HAP-1 (cell line): ENCODE measurements at regions not wholly inside any gene's neighbourhood (a gene's known extent, or its start where the extent isn't known, plus 50 kb on each side); places are given as distances from the start of the nearest gene placed in this dataset.

ENCODE experiments used
- DNase-seq, 2 experiments: peaks; one replicate each; pipeline ENCODE4 v3.0.0-alpha.2; 2016 to 2020; ENCODE audit warnings: low spot score in 2 of 2
- H3K27me3 ChIP-seq: fragments of 250-450 bp; sonication (Bioruptor Pico); 2 replicates; pipeline ENCODE4 v1.5.1; 2020; ENCODE audit warnings: low read depth, mild to moderate bottlenecking, moderate library complexity
- H3K36me3 ChIP-seq: fragments of 250-450 bp; sonication (Bioruptor Pico); replicated peaks from 2 replicates; pipeline ENCODE4 v1.5.1; 2020; ENCODE audit warnings: mild to moderate bottlenecking
- H3K4me1 ChIP-seq: fragments of 250-450 bp; sonication (Bioruptor Pico); 2 replicates; pipeline ENCODE4 v1.5.1; 2020; ENCODE audit warnings: mild to moderate bottlenecking
- H3K4me3 ChIP-seq: fragments of 250-450 bp; sonication (Bioruptor Pico); 2 replicates; pipeline ENCODE4 v1.5.1; 2020; ENCODE audit warnings: mild to moderate bottlenecking, moderate library complexity
- H3K9me3 ChIP-seq: fragments of 250-450 bp; sonication (Bioruptor Pico); 2 replicates; pipeline ENCODE4 v1.5.1; 2020; ENCODE audit warnings: mild to moderate bottlenecking, moderate library complexity
- in situ Hi-C: fragments of 300-500 bp; cut with MboI; formaldehyde crosslinking; loops from 3 replicates; pipeline ENCODE4 v1.14.3; 2020; ENCODE audit warnings: low sequenced_read_pairs, inconsistent platforms, mixed read lengths

GRCh38 chr15:46677491-46677890, 1039.8 kb upstream of the SEMA6D start:
- no peaks in the 10 kb centered on the region for H3K9me3 ChIP-seq
- no peaks in the 10 kb centered on the region for H3K4me1 ChIP-seq
- no peaks in the 10 kb centered on the region for H3K27me3 ChIP-seq
- in situ Hi-C loops: no loop called here
- no peak for DNase-seq
- no peak overlapping the region for H3K4me3 ChIP-seq
- no peaks in the 10 kb centered on the region for H3K36me3 ChIP-seq

DNA sequence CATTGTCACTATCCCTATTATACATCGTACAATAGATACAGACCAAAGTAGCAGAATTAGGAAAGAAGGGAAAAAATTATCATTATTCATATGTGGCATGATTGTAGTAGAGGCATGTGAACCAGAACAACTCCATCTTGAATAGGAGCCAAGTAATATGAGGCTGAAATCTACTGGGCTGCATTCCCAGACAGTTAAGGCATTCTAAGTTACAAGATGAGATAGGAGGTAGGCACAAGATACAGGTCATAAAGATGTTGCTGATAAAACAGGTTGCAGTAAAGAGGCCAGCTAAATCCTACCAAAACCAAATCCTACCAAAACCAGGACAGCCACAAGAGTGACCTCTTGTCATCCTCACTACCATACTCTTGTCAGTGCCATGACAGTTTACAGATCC, 1035.4 kb upstream of the SEMA6D start:
- in situ Hi-C loops: no loop called here
- Histone ChIP-seq H3K4me1 (no peaks in the 10 kb centered on the region), H3K4me3 (no peak overlapping the region), H3K27me3 (no peaks in the 10 kb centered on the region), H3K9me3 (no peaks in the 10 kb centered on the region), H3K36me3 (no peaks in the 10 kb centered on the region)
- no peak for DNase-seq

- DNase-seq: no peak
- no peak overlapping the region for H3K4me3 ChIP-seq
- H3K36me3 ChIP-seq: no peaks in the 10 kb centered on the region
- in situ Hi-C loops: no loop called here
- H3K9me3 ChIP-seq: no peaks in the 10 kb centered on the region
- no peaks in the 10 kb centered on the region for H3K4me1 ChIP-seq
- no peaks in the 10 kb centered on the region for H3K27me3 ChIP-seq
Observed at GRCh38 chr15:46682969-46683791, 1034.1 kb upstream of the SEMA6D start.

DNA sequence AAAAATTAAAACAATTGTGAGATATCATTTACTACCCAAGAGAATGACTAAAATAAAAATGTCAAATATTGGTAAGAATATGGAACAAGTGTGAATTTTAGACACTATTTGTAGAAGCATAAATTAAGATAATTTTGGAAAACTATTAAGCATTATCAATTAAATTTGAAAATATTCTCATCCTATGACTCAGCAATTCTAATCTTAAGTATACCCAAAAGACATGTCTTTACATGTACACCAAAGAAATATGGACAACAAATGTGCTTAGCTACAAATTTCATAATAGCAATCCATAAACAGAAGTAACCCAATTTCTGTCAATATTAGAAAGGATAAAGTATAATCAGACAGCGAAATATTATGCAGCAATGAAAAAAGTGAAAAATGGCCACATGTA, 1032.2 kb upstream of the SEMA6D start:
- Histone ChIP-seq H3K27me3 (no peaks in the 10 kb centered on the region), H3K36me3 (no peaks in the 10 kb centered on the region), H3K4me3 (no peak overlapping the region), H3K9me3 (no peaks in the 10 kb centered on the region), H3K4me1 (no peaks in the 10 kb centered on the region)
- no peak for DNase-seq
- in situ Hi-C loops: no loop called here

- Histone ChIP-seq H3K9me3 (no peaks in the 10 kb centered on the region), H3K27me3 (no peaks in the 10 kb centered on the region), H3K4me1 (no peaks in the 10 kb centered on the region), H3K4me3 (no peak overlapping the region), H3K36me3 (no peaks in the 10 kb centered on the region)
- no peak for DNase-seq
- in situ Hi-C loops: no loop called here
Observed at GRCh38 chr15:46685681-46686080, 1031.6 kb upstream of the SEMA6D start.

DNA sequence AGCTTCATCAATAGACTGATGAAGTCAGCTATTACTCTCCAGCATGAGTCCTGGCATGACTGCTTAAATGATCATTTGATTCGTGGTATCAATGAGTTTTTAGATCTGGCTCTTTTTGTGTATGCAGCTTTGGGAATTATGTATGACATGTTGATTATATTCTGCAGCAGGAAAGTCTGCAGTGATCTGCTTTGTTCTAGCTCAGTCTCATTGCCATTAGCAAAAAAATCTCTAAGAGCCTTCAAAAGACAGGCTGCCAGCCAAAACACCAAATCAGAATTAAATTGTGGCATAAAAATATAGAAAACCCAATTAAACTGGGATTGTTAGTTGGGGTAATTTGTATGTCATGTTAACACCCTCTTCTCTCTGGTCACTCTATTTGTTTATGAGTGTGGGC, 1021.0 kb upstream of the SEMA6D start:
- Histone ChIP-seq H3K27me3 (no peaks in the 10 kb centered on the region), H3K9me3 (no peaks in the 10 kb centered on the region), H3K4me3 (no peak overlapping the region), H3K36me3 (no peaks in the 10 kb centered on the region), H3K4me1 (no peaks in the 10 kb centered on the region)
- in situ Hi-C loops: no loop called here
- DNase-seq: no peak

DNA sequence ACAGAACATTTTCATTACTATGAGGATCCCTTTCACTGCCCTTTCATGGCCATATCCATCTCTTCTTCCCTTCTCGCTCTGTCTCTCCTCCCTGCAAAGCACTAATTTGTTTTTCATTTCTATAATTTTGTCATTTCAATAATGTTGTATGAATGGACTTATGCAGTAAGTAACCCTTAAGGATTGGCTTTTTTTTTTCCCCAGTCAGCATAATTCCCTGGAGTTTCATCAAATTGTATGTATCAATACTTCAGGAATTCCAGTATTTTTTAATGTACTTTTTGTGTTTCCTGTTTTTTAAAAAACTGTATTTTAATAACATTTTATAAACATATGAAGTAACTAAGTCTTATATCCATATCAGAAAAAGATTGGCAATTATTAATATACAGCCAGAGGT, 1016.0 kb upstream of the SEMA6D start:
- in situ Hi-C loops: no loop called here
- H3K27me3 ChIP-seq: no peaks in the 10 kb centered on the region
- no peaks in the 10 kb centered on the region for H3K36me3 ChIP-seq
- no peak overlapping the region for H3K4me3 ChIP-seq
- no peaks in the 10 kb centered on the region for H3K9me3 ChIP-seq
- H3K4me1 ChIP-seq: no peaks in the 10 kb centered on the region
- DNase-seq: no peak

DNA sequence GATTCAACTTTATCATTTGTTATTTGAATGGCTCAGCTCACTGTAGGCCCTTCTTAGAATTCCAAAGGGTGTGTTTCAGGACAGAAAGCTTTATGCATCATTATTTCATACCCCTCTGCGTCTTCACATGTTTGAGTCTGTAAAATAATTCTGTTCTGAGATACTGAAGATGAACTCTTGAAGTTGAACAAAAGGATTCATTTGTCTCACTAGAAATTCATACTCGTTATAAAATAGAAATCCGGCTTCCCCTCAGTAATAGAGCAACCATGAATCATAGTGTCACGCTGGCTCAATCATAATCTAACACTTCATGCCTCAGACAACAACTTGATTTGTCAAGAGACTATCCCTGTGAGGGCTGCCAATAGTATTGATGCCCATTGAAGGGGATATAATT, 1015.4 kb upstream of the SEMA6D start:
- Histone ChIP-seq H3K27me3 (no peaks in the 10 kb centered on the region), H3K36me3 (no peaks in the 10 kb centered on the region), H3K9me3 (no peaks in the 10 kb centered on the region), H3K4me3 (no peak overlapping the region), H3K4me1 (no peaks in the 10 kb centered on the region)
- in situ Hi-C loops: no loop called here
- DNase-seq: no peak

- no peak for DNase-seq
- no peaks in the 10 kb centered on the region for H3K36me3 ChIP-seq
- in situ Hi-C loops: no loop called here
- no peak overlapping the region for H3K4me3 ChIP-seq
- no peaks in the 10 kb centered on the region for H3K4me1 ChIP-seq
- H3K27me3 ChIP-seq: no peaks in the 10 kb centered on the region
- H3K9me3 ChIP-seq: no peaks in the 10 kb centered on the region
Observed at GRCh38 chr15:46703020-46703861, 1014.1 kb upstream of the SEMA6D start.

DNA sequence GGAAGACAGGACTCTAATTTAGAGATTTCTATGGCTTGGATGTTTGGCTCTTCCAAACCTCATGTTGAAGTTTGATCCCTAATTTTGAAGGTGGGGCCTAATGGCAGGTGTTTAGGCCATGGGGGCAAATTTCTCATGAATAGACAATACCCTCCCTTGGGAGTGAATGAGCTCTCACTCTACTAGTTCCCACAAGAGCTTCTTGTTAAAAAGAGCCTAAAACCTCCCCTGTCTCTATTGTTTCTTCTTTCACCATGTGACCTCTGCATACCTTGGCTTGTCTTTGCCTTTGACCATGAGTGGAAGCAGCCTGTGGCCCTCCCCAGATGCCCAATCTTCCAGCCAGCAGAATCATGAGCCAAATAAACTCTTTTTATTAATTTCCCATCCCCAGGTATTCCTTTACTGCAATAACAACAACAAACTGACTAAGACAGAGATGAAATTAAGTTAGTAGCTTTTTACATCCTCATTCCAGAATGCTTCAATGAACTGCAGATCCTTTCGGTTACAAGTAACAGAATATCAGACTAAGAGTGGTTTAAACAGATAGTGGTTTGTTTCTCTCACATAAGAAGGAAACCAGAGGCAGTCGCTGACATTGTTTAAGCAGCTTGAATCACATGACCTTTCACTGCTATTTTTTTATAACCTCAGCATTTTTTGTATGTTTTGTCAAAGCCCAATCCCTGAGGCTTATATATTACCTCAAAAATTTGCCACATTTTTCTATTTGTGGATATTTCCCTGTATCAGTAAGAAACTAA, 1013.3 kb upstream of the SEMA6D start:
- in situ Hi-C loops: no loop called here
- Histone ChIP-seq H3K4me3 (no peak overlapping the region), H3K36me3 (no peaks in the 10 kb centered on the region), H3K9me3 (no peaks in the 10 kb centered on the region), H3K27me3 (no peaks in the 10 kb centered on the region), H3K4me1 (no peaks in the 10 kb centered on the region)
- no peak for DNase-seq

DNA sequence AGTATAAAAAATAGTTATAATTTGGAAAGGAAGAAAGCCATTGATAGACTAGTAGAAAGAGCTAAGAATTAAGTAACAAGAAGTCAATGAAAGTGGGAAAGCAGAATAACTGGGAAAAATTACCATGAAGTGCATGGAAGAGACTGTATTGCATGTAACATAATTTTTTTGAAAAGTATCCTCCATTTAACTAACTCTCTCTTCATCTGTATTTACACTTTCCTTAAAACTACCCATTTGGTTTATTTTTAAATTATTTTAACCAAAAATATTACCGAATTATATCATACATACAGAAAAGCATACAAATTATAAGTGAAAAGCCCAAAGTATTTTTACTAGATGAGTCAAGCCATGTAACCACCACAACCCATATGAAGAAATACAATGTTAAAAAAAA, 1009.9 kb upstream of the SEMA6D start:
- no peak for DNase-seq
- Histone ChIP-seq H3K36me3 (no peaks in the 10 kb centered on the region), H3K4me1 (no peaks in the 10 kb centered on the region), H3K4me3 (no peak overlapping the region), H3K27me3 (no peaks in the 10 kb centered on the region), H3K9me3 (no peaks in the 10 kb centered on the region)
- in situ Hi-C loops: no loop called here

- Histone ChIP-seq H3K36me3 (no peaks in the 10 kb centered on the region), H3K27me3 (no peaks in the 10 kb centered on the region), H3K4me3 (no peak overlapping the region), H3K9me3 (no peaks in the 10 kb centered on the region), H3K4me1 (no peaks in the 10 kb centered on the region)
- in situ Hi-C loops: no loop called here
- DNase-seq: no peak
Observed at GRCh38 chr15:46708226-46708625, 1009.1 kb upstream of the SEMA6D start.

GRCh38 chr15:46709460-46710083, 1007.7 kb upstream of the SEMA6D start:
- in situ Hi-C loops: no loop called here
- no peaks in the 10 kb centered on the region for H3K9me3 ChIP-seq
- no peaks in the 10 kb centered on the region for H3K36me3 ChIP-seq
- no peaks in the 10 kb centered on the region for H3K27me3 ChIP-seq
- DNase-seq: no peak
- no peaks in the 10 kb centered on the region for H3K4me1 ChIP-seq
- no peak overlapping the region for H3K4me3 ChIP-seq
